Fibroblast of peridontal ligament (primary cell): ENCODE measurements at regions not wholly inside any gene's neighbourhood (a gene's known extent, or its start where the extent isn't known, plus 50 kb on each side); places are given as distances from the start of the nearest gene placed in this dataset.

Source experiments
- DNase-seq: peaks from one replicate; pipeline ENCODE4 v3.0.0-alpha.2; 2010; ENCODE audit errors: extremely low read depth

DNA sequence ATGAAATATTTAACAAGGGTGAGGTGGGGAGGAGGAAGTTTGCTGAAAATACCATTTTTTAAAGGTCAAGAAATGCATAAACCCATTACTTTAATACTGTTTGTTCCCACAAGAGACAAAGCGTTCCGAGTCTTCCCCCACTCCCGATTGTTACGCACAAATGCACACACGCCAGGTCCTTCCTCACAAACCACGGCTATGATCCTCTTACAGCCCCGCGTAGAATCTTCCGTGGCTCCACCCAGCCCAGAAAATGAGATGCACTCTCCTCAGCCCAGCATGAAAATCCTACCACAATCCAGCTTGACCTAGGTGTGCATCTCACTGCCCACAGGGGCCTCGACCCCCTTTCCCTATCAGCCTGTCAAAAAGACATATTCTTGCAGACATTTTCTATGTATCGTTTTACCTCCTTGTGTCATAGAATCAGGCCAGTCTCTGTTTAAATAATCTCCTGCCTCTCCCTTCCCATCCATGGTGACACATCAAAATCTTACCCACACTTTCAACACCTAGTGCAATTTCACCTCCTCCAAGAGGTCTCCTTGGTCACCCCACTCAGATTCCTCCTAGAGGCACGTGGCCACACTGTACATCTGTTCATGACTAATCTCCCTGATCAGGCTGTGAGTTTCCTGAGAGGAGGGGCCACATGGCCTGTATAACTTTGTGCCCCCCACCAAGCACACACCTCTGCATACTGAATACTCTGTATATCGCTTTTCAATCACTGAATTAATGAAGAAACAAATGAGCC is 491.0 kb upstream of the KLHL29 start:
- DNase-seq, result no peak

GRCh38 chr2:22894761-22895160 is 490.2 kb upstream of the KLHL29 start:
- DNase-seq, result no peak

DNA sequence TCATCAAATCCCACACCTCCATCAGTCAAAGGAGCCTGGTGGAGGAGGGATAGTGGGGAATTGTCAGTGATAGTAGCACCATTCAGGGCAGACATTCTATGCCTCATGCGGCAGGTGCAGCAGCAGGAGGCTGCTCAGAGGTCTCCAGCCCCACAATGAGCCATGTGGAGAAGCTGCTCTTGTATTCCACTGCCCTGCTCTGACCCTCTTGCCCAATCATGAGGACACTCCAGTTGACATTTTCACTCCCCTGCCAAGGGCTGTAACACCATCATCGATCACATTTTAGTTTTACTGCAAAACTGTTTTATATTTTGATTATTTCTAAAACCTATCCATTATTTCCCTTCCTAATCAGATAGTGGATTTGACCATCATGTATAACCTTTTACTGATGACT is 487.6 kb upstream of the KLHL29 start:
- no peak for DNase-seq

GRCh38 chr2:22900674-22901073 is 484.3 kb upstream of the KLHL29 start:
- DNase-seq, result no peak

DNA sequence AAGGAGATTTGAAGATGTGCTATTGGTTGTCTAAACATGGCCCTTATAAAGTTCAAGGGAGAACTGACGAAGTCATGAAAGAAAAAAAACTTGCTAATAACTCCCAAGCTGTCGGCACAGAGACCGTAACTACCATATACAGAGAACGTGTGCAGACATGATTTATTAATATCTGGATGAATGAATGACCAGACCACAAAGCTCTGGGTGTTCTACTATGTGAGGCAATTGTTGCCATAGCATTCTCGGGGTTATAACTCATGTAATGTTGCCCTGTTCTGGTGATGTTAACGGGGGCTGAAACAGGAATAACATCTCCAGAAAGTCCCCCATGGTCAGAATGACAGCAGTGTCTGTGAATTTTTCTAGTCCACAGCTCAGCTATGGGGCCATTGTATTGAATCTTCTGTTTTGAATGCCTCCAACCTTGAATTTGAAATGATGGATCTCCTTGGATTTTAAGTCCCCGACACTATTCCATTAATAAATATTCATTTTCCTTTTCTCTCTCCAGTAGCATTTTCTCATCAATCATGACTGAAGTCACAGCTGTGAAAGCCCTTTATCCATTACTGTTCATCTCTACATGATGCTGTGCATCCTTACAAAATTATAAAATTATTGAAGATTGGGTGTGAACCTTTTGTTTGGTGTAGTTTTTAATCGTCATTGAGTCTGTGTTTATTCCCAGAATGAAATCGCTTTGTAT is 483.4 kb upstream of the KLHL29 start:
- no peak for DNase-seq

- no peak for DNase-seq
Observed at GRCh38 chr2:22902180-22902550, 482.8 kb upstream of the KLHL29 start.

GRCh38 chr2:22902662-22903165 is 482.3 kb upstream of the KLHL29 start:
- no peak for DNase-seq

DNA sequence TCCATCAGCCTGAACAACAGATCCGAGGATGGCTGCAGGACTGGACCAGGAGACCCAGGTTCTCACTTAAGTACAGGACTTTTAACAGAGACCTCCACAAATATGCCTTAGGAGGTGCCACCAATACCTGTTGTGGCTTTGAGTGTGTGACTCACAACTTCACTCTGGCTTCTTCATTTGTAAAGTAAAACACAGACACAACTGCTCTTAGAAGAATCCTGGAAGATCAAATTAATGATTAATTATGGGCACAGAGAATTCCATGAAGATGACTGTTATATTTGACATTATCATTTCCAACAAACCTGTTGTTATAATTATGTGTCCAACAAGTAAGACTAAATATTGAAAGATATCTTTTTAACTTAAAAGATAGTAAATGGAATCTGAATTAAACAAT is 481.4 kb upstream of the KLHL29 start:
- DNase-seq, result no peak

- no peak for DNase-seq
Observed at GRCh38 chr2:22904126-22904684, 480.8 kb upstream of the KLHL29 start.

DNA sequence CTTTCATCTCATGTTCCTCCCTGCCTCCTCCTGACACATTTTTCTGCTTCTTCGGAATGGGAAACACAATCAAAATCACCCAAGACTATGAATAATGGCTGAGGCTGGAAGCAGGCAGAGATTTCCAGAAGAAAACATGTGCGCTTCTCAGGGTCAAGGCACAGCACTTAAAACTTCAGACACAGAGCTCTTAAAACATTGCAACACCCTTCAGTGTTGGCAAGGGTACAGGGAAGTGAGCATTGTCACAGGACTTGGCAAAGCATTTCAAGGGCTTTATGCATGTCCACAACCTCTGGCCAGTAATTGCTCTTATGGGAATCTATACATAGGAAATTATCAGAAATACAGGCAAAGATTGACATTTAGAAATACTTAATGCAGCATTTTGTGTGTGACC is 477.6 kb upstream of the KLHL29 start:
- DNase-seq, result no peak

- no peak for DNase-seq
Observed at GRCh38 chr2:22912398-22912797, 472.6 kb upstream of the KLHL29 start.

DNA sequence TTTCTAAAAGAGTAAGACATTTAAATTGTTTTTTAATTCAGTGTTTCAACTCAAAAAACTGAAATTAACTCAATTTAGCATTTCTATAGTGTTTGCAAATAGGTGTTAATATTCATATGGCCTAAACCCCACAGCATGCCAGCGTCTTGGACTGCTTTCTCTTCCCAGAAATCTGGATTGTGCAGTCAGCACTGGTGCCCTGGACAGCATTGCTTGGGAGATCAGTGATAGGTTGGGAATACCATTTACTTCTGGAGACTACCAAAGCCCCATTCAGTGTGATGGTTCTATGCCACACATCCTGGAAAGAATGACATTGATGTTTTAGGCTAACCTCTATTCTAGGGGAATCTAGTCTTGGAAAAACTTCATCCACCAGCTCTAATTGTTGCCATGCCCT is 455.0 kb upstream of the KLHL29 start:
- DNase-seq, result no peak

DNA sequence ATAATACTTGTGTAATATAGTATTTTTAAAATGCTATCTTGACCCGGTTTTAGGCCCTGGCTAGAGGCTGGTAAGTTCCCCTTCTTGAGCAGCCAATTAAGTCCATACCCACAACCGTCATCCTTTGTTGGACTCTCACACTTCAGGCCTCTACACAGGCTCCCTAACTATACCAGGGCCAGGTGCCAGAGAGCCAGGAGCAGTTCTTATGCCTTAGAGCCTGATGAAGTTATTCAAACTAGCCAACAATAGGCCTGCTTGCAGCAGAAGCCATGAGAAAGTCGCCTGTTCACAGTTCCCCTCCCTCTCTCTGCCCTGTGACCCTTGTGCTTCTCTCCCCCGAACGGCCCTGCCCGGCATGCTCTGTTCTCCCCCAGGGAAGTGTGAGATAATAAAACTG is 454.2 kb upstream of the KLHL29 start:
- no peak for DNase-seq

GRCh38 chr2:22932288-22932687 is 452.7 kb upstream of the KLHL29 start:
- DNase-seq, result no peak

DNA sequence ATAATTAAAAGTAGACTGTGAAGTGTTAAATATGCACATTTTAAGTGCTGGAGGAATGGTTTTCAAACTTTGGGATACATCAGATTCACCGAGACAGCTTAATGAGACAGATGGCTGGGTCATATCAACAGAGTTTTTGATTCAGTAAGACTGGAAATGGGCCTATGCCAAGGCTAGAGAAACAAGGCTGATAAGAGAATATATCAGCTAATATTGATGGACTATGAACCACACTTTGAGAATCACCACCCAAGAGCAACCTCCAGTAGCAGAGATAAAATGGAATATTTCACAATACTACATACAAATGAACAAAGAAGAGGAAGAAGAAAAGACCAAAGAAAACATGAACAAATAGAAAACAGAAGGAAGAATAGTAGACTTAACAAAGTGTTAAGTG is 450.2 kb upstream of the KLHL29 start:
- no peak for DNase-seq

- DNase-seq, result no peak
Observed at GRCh38 chr2:22942441-22942840, 442.5 kb upstream of the KLHL29 start.

GRCh38 chr2:22944143-22944542 is 440.8 kb upstream of the KLHL29 start:
- DNase-seq, result no peak

GRCh38 chr2:22946553-22946952 is 438.4 kb upstream of the KLHL29 start:
- DNase-seq, result no peak

DNA sequence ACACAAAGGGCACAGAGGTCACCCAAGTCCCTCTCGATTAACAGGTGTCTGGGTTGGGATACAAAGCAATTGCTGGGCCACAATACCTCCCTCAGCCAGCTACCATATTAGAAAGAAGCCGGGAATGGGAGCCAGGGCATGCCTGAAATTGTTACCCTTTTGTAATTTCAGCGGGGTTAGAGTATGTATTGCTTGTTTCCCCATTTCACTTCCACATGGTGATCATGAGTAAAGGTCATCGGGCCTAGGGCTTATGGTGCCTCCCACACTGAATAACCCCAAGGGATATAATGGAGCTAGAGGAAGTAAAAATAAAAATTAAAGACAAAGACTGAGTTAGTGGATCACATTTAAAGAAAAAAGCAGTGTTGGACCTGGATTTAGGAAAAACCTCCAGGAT is 437.2 kb upstream of the KLHL29 start:
- DNase-seq, result no peak

DNA sequence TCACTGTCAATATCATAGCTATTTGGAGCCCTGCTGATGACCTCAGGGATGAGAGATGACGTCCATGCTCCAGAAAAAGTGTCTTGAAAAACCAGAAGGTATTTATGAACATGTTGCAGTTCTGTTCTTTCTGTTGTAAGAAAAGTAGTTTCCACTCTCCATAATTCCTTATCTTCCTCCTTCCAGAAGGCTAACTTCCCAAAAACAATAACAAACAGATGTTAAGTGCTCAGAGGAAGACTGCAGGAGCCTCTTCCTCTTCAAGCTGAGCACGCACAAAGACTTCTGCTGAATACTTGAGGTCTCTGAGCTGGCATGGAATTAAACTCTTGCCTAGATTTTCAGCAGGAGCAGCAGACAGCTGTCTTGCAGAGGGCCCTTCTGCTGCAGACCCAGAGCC is 434.5 kb upstream of the KLHL29 start:
- no peak for DNase-seq

GRCh38 chr2:22952656-22953225 is 432.2 kb upstream of the KLHL29 start:
- no peak for DNase-seq

- no peak for DNase-seq
Observed at GRCh38 chr2:22957446-22957845, 427.5 kb upstream of the KLHL29 start.

GRCh38 chr2:22958308-22958707 is 426.7 kb upstream of the KLHL29 start:
- DNase-seq, result no peak
